HEK293T (cell line): ENCODE measurements at regions not wholly inside any gene's neighbourhood (a gene's known extent, or its start where the extent isn't known, plus 50 kb on each side); places are given as distances from the start of the nearest gene placed in this dataset.
"Not testable (repeated sequence)": the region's sequence is repeated elsewhere in the genome, so short reads cannot be mapped to it uniquely, and the experiment has no call there.

Source experiments
- BHLHE40 ChIP-seq: fragments of 450-650 bp; IDR thresholded peaks from 2 replicates; pipeline ENCODE4 v1.6.1; 2016; ENCODE audit warnings: mild to moderate bottlenecking, moderate library complexity, borderline replicate concordance
- FOXA1 ChIP-seq: fragments of 450-650 bp; IDR thresholded peaks from 2 replicates; pipeline ENCODE4 v1.6.1; 2016; ENCODE audit warnings: mild to moderate bottlenecking
- FOXM1 ChIP-seq: fragments of 450-650 bp; IDR thresholded peaks from 2 replicates; pipeline ENCODE4 v1.6.1; 2017; ENCODE audit warnings: mild to moderate bottlenecking, borderline replicate concordance
- HDGF ChIP-seq: fragments of 450-650 bp; IDR thresholded peaks from 2 replicates; pipeline ENCODE4 v1.6.1; 2017; ENCODE audit warnings: antibody characterized with exemption, borderline replicate concordance
- LEF1 ChIP-seq: fragments of 450-650 bp; IDR thresholded peaks from 2 replicates; pipeline ENCODE4 v1.6.1; 2017; ENCODE audit warnings: mild to moderate bottlenecking, borderline replicate concordance
- NFRKB ChIP-seq: fragments of 450-650 bp; IDR thresholded peaks from 2 replicates; pipeline ENCODE4 v1.6.1; 2016; ENCODE audit warnings: mild to moderate bottlenecking, moderate library complexity
- PKNOX1 ChIP-seq: fragments of 450-650 bp; IDR thresholded peaks from 2 replicates; pipeline ENCODE4 v1.6.1; 2016
- SP1 ChIP-seq: fragments of 450-650 bp; IDR thresholded peaks from 2 replicates; pipeline ENCODE4 v1.6.1; 2017
- SUZ12 ChIP-seq: fragments of 450-650 bp; IDR thresholded peaks from 2 replicates; pipeline ENCODE4 v1.6.1; 2016; ENCODE audit warnings: mild to moderate bottlenecking
- TARDBP ChIP-seq: fragments of 450-650 bp; IDR thresholded peaks from 2 replicates; pipeline ENCODE4 v1.6.1; 2016
- ZNF384 ChIP-seq: fragments of 450-650 bp; IDR thresholded peaks from 2 replicates; pipeline ENCODE4 v1.6.1; 2016

DNA sequence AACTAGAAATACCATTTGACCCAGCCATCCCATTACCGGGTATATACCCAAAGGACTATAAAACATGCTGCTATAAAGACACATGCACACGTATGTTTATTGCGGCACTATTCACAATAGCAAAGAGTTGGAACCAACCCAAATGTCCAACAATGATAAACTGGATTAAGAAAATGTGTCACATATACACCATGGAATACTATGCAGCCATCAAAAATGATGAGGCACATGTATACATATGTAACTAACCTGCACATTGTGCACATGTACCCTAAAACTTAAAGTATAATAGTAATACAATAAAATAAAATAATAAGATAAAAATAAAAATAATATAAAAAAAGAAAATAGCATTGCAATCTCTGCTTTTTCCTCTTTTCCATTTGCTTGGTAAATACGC is 344.7 kb downstream of the FGF10 start:
- TF ChIP-seq SUZ12, NFRKB, SP1, ZNF384, PKNOX1, FOXA1, FOXM1, TARDBP, BHLHE40, LEF1, HDGF: not testable (repeated sequence)
